Right lung (tissue), 2 donors: ENCODE measurements at regions not wholly inside any gene's neighbourhood (a gene's known extent, or its start where the extent isn't known, plus 50 kb on each side); places are given as distances from the start of the nearest gene placed in this dataset.

ENCODE experiments used
- DNase-seq, 2 donors: peaks; one replicate each; pipeline ENCODE4 v3.0.0-alpha.2; 2013

GRCh38 chr11:92276773-92277172 lies 52.2 kb downstream of the FAT3 start:
- no peak for DNase-seq

GRCh38 chr11:92277871-92278270 lies 53.3 kb downstream of the FAT3 start:
- no peak for DNase-seq

GRCh38 chr11:92278791-92279433 lies 54.3 kb downstream of the FAT3 start:
- no peak for DNase-seq

GRCh38 chr11:92284107-92284506 lies 59.5 kb downstream of the FAT3 start:
- DNase-seq, result no peak

- no peak for DNase-seq
These were observed 59.9 kb downstream of the FAT3 start for GRCh38 chr11:92284558-92284957.

- no peak for DNase-seq
These were observed 61.2 kb downstream of the FAT3 start for GRCh38 chr11:92285776-92286175.

- DNase-seq, result no peak
These were observed 62.1 kb downstream of the FAT3 start for GRCh38 chr11:92286709-92287108.

- no peak for DNase-seq
These were observed 70.8 kb downstream of the FAT3 start for GRCh38 chr11:92295175-92296137.

GRCh38 chr11:92296138-92296515 lies 71.5 kb downstream of the FAT3 start:
- no peak for DNase-seq

- no peak for DNase-seq
These were observed 73.2 kb downstream of the FAT3 start for GRCh38 chr11:92297567-92298553.

- DNase-seq, result no peak
These were observed 76.3 kb downstream of the FAT3 start for GRCh38 chr11:92300876-92301275.

- no peak for DNase-seq
These were observed 78.2 kb downstream of the FAT3 start for GRCh38 chr11:92302770-92303169.

GRCh38 chr11:92304271-92304670 lies 79.7 kb downstream of the FAT3 start:
- DNase-seq, result no peak

GRCh38 chr11:92306966-92307510 lies 82.4 kb downstream of the FAT3 start:
- no peak for DNase-seq

GRCh38 chr11:92308366-92308765 lies 83.7 kb downstream of the FAT3 start:
- no peak for DNase-seq

- no peak for DNase-seq
These were observed 87.2 kb downstream of the FAT3 start for GRCh38 chr11:92311616-92312449.

- DNase-seq, result no peak
These were observed 89.2 kb downstream of the FAT3 start for GRCh38 chr11:92313784-92314183.

- DNase-seq, result no peak
These were observed 89.9 kb downstream of the FAT3 start for GRCh38 chr11:92314499-92314898.

GRCh38 chr11:92316106-92316809 lies 91.6 kb downstream of the FAT3 start:
- DNase-seq, result no peak

GRCh38 chr11:92317222-92317621 lies 92.6 kb downstream of the FAT3 start:
- no peak for DNase-seq
